Neural cell (in vitro differentiated cells): ENCODE measurements at regions not wholly inside any gene's neighbourhood (a gene's known extent, or its start where the extent isn't known, plus 50 kb on each side); places are given as distances from the start of the nearest gene placed in this dataset.

Experiments
- H2AFZ ChIP-seq: fragments of 200-600, 300-800 bp; sonication (generic), shearing (Covaris generic); 2 replicates; pipeline ENCODE4 v1.6.0; 2014; ENCODE audit warnings: low read depth, mild to moderate bottlenecking, antibody characterized with exemption, low read length, moderate library complexity
- H3F3A ChIP-seq: fragments of 200-600 bp; shearing (Covaris generic); 2 replicates; pipeline ENCODE4 v1.6.1; 2016; ENCODE audit warnings: mild to moderate bottlenecking, moderate library complexity, mixed read lengths, antibody characterized with exemption, low read length; ENCODE audit not compliant: insufficient read depth, poor library complexity, severe bottlenecking
- H3K27ac ChIP-seq: fragments of 200-600, 300-800 bp; sonication (generic), shearing (Covaris generic); 2 replicates; pipeline ENCODE4 v1.5.1; 2014; ENCODE audit warnings: mild to moderate bottlenecking, low read length, moderate library complexity
- H3K27me3 ChIP-seq: fragments of 300-800, 200-600 bp; sonication (generic), shearing (Covaris generic); 2 replicates; pipeline ENCODE4 v1.6.0; 2014; ENCODE audit warnings: mild to moderate bottlenecking, low read depth, low read length, moderate library complexity; ENCODE audit not compliant: insufficient read depth
- H3K36me3 ChIP-seq: fragments of 300-800, 200-600 bp; sonication (generic), shearing (Covaris generic); 2 replicates; pipeline ENCODE4 v1.5.1; 2014; ENCODE audit warnings: mild to moderate bottlenecking, antibody characterized with exemption, low read length, moderate library complexity; ENCODE audit not compliant: insufficient read depth
- H3K4me2 ChIP-seq: fragments of 300-800, 200-600 bp; sonication (generic), shearing (Covaris generic); 2 replicates; pipeline ENCODE4 v1.6.0; 2014; ENCODE audit warnings: mild to moderate bottlenecking, low read length
- H3K4me3 ChIP-seq: fragments of 300-800, 200-600 bp; sonication (generic), shearing (Covaris generic); 2 replicates; pipeline ENCODE4 v1.5.1; 2014; ENCODE audit warnings: mild to moderate bottlenecking, low read length, moderate library complexity
- H3K79me2 ChIP-seq: fragments of 200-600 bp; shearing (Covaris generic); replicated peaks from 2 replicates; pipeline ENCODE4 v1.6.0; 2014; ENCODE audit warnings: mild to moderate bottlenecking, low read length, moderate library complexity; ENCODE audit not compliant: insufficient read depth
- H3K9ac ChIP-seq: fragments of 300-800, 200-600 bp; sonication (generic), shearing (Covaris generic); 2 replicates; pipeline ENCODE4 v1.6.1; 2016; ENCODE audit warnings: mild to moderate bottlenecking, low read length, mixed read lengths
- H3K9me2 ChIP-seq: fragments of 200-600 bp; shearing (Covaris generic); 2 replicates; pipeline ENCODE4 v1.6.1; 2016; ENCODE audit warnings: mild to moderate bottlenecking, low read length, mixed read lengths; ENCODE audit not compliant: insufficient read depth
- H3K9me3 ChIP-seq: fragments of 200-600, 300-800 bp; sonication (generic), shearing (Covaris generic); 2 replicates; pipeline ENCODE4 v1.6.1; 2016; ENCODE audit warnings: mild to moderate bottlenecking, mixed run types, low read length, moderate library complexity, mixed read lengths
- H4K20me1 ChIP-seq: fragments of 200-600 bp; shearing (Covaris generic); 2 replicates; pipeline ENCODE4 v1.6.1; 2016; ENCODE audit warnings: mild to moderate bottlenecking, mixed run types; ENCODE audit not compliant: insufficient read depth
- EP300 ChIP-seq: fragments of 450-650 bp; conservative IDR thresholded peaks from 2 replicates; pipeline ENCODE4 v1.6.1; 2014; ENCODE audit warnings: antibody characterized with exemption, mild to moderate bottlenecking, moderate library complexity; ENCODE audit not compliant: poor library complexity, severe bottlenecking
- EZH2 ChIP-seq: fragments of 200-600, 300-800 bp; shearing (Covaris generic), sonication (generic); IDR thresholded peaks from 2 replicates; pipeline ENCODE4 v1.6.1; 2014; ENCODE audit warnings: antibody characterized with exemption, low read length, borderline replicate concordance, mild to moderate bottlenecking; ENCODE audit not compliant: insufficient read depth, poor library complexity, severe bottlenecking
- MXI1 ChIP-seq: fragments of 450-650 bp; conservative IDR thresholded peaks from 2 replicates; pipeline ENCODE4 v1.6.1; 2014; ENCODE audit warnings: antibody characterized with exemption, mild to moderate bottlenecking; ENCODE audit not compliant: poor library complexity, severe bottlenecking
- POLR2AphosphoS5 ChIP-seq: IDR thresholded peaks from 2 replicates; pipeline ENCODE4 v1.6.1; 2012
- RAD21 ChIP-seq: fragments of 450-650 bp; conservative IDR thresholded peaks from 2 replicates; pipeline ENCODE4 v1.6.1; 2014; ENCODE audit warnings: antibody characterized with exemption, mild to moderate bottlenecking, moderate library complexity
- SMC3 ChIP-seq: fragments of 450-650 bp; conservative IDR thresholded peaks from 2 replicates; pipeline ENCODE4 v1.6.1; 2014; ENCODE audit warnings: antibody characterized with exemption, mild to moderate bottlenecking, moderate library complexity; ENCODE audit not compliant: poor library complexity
- TAF1 ChIP-seq: IDR thresholded peaks from 2 replicates; pipeline ENCODE4 v1.6.1; 2012; ENCODE audit warnings: low read depth
- TF ChIP-seq, protein P1 (sequence below): fragments of 450-650 bp; IDR thresholded peaks from 2 replicates; pipeline ENCODE4 v1.5.1; 2014; ENCODE audit warnings: antibody characterized with exemption, mild to moderate bottlenecking, moderate library complexity; ENCODE audit not compliant: poor library complexity, severe bottlenecking
- TF ChIP-seq, protein P2 (sequence below): IDR thresholded peaks from 2 replicates; pipeline ENCODE4 v1.6.1; 2012; ENCODE audit warnings: borderline replicate concordance

DNA sequence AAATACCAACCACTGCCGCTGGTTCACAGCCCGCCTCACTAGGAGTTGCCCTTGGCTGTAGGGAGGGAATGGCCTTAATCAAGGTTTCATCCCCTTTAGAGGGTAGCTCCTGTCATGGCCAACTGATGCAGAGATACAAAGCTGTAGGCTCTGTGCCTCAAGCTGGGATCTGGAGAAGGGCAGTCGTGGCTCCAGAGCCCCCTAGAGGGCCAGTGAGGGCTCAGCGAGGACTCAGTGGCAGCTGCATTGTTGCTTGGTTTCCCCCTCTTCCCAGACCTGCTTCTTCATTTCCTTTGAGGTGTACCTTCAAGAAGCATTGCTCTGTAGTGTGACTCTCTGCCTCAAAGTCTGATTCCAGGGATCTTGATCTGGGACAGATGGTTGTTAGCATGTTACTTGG, 302.1 kb downstream of the LPIN1 start:
- H3K27me3 ChIP-seq, result no peaks in the 10 kb centered on the region
- H2AFZ ChIP-seq, result no peak overlapping the region
- H3K9me2 ChIP-seq, result no peaks in the 10 kb centered on the region
- no peaks in the 10 kb centered on the region for H4K20me1 ChIP-seq
- TF ChIP-seq POLR2AphosphoS5, result no peak
- TF ChIP-seq RAD21, result no peak
- TF ChIP-seq, protein P1, sequence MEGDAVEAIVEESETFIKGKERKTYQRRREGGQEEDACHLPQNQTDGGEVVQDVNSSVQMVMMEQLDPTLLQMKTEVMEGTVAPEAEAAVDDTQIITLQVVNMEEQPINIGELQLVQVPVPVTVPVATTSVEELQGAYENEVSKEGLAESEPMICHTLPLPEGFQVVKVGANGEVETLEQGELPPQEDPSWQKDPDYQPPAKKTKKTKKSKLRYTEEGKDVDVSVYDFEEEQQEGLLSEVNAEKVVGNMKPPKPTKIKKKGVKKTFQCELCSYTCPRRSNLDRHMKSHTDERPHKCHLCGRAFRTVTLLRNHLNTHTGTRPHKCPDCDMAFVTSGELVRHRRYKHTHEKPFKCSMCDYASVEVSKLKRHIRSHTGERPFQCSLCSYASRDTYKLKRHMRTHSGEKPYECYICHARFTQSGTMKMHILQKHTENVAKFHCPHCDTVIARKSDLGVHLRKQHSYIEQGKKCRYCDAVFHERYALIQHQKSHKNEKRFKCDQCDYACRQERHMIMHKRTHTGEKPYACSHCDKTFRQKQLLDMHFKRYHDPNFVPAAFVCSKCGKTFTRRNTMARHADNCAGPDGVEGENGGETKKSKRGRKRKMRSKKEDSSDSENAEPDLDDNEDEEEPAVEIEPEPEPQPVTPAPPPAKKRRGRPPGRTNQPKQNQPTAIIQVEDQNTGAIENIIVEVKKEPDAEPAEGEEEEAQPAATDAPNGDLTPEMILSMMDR, result no peak
- no peak for TF ChIP-seq TAF1
- no peak for TF ChIP-seq EP300
- TF ChIP-seq EZH2, result no peak
- no peak for TF ChIP-seq MXI1
- no peak overlapping the region for H3K4me3 ChIP-seq
- no peak overlapping the region for H3K27ac ChIP-seq
- H3K36me3 ChIP-seq, result no peaks in the 10 kb centered on the region
- H3K9me3 ChIP-seq, result no peaks in the 10 kb centered on the region
- H3K79me2 ChIP-seq, result no peaks in the 10 kb centered on the region
- H3F3A ChIP-seq, result no peaks in the 10 kb centered on the region
- H3K4me2 ChIP-seq, result no peak overlapping the region
- no peak overlapping the region for H3K9ac ChIP-seq

DNA sequence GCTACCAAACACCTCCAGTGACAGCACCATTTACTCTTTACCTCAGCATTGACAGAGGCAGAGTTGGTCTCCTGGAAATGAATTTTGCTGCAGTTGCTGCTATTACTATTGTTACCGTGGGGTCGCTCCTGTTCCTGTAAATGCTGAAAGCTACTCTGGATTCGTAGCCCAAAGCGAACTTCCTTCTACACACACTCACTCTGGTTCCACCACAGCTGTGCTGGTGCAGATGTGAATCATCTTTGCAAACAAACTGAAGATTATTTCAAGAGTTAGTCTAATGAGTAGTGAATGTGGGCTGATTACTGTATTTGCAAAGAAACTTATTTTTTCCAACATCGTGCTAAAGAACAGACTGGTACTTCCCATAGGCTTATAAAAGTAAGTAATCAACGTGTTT, 304.0 kb downstream of the LPIN1 start:
- TF ChIP-seq EP300 (no peak), EZH2 (no peak), TAF1 (no peak), RAD21 (no peak), SMC3 (no peak), MXI1 (no peak), POLR2AphosphoS5 (no peak)
- TF ChIP-seq, protein P2, sequence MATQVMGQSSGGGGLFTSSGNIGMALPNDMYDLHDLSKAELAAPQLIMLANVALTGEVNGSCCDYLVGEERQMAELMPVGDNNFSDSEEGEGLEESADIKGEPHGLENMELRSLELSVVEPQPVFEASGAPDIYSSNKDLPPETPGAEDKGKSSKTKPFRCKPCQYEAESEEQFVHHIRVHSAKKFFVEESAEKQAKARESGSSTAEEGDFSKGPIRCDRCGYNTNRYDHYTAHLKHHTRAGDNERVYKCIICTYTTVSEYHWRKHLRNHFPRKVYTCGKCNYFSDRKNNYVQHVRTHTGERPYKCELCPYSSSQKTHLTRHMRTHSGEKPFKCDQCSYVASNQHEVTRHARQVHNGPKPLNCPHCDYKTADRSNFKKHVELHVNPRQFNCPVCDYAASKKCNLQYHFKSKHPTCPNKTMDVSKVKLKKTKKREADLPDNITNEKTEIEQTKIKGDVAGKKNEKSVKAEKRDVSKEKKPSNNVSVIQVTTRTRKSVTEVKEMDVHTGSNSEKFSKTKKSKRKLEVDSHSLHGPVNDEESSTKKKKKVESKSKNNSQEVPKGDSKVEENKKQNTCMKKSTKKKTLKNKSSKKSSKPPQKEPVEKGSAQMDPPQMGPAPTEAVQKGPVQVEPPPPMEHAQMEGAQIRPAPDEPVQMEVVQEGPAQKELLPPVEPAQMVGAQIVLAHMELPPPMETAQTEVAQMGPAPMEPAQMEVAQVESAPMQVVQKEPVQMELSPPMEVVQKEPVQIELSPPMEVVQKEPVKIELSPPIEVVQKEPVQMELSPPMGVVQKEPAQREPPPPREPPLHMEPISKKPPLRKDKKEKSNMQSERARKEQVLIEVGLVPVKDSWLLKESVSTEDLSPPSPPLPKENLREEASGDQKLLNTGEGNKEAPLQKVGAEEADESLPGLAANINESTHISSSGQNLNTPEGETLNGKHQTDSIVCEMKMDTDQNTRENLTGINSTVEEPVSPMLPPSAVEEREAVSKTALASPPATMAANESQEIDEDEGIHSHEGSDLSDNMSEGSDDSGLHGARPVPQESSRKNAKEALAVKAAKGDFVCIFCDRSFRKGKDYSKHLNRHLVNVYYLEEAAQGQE, result no peak
- TF ChIP-seq, protein P1, result no peak
- Histone ChIP-seq H2AFZ (no peak overlapping the region), H3K4me2 (no peak overlapping the region)

More for the DNA sequence above, 304.0 kb downstream of the LPIN1 start:
- no peaks in the 10 kb centered on the region for H3K9me2 ChIP-seq
- H3K36me3 ChIP-seq, result no peaks in the 10 kb centered on the region
- no peaks in the 10 kb centered on the region for H4K20me1 ChIP-seq
- H3K4me3 ChIP-seq, result no peak overlapping the region
- H3K27ac ChIP-seq, result no peak overlapping the region
- H3K27me3 ChIP-seq, result no peaks in the 10 kb centered on the region
- no peaks in the 10 kb centered on the region for H3F3A ChIP-seq
- H3K9me3 ChIP-seq, result no peaks in the 10 kb centered on the region
- H3K9ac ChIP-seq, result no peak overlapping the region
- H3K79me2 ChIP-seq, result no peaks in the 10 kb centered on the region
